ENCODE measurements at regions not wholly inside any gene's neighbourhood (a gene's known extent, or its start where the extent isn't known, plus 50 kb on each side); places are given as distances from the start of the nearest gene placed in this dataset.

DNA sequence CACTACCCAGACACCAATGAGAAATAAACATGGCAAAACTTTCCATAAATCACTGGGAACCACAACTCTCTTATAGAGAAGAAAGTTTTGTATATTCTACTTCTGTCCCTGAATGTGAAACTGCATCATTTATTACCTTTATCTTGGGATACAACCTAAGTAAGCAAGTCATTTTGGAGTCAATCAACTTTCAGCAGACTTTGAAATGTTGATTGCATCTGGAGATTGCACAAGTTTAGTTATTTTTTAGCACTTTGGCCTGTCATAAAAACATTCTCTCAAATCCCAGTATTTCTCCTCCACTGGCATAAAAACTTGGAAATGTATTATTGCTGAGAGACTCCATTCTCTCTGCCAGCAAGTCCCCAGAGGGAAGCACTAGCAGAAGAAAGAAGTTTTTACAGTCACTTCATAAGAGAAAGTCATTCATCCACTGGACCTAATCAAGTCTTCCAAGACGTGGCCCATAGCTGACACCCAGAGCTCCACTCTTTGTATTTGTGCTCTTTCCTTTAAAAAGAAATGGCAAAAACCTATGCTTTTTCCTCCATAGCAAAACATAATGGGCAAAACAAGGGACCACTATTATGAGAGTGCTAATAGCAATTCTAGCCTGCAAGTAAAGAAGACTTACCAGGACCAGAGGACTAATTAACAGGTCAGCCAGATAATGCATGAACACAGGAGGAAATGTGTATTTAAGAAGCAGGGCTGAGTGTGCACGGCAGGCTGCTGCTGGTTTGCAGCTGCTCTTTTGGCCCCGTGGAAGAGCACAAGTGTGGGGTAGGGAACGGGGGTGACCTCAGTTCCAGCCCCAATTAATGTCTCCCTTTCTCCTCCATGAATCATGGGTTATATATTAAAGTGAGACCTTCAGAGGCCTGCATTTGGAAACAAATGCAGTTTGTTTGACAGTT, 171.5 kb downstream of the INO80D start:
- FAIRE-seq (no peak), DNase-seq (peak in 1 of 5 donors; percentile 44)
- TF ChIP-seq, protein P1, sequence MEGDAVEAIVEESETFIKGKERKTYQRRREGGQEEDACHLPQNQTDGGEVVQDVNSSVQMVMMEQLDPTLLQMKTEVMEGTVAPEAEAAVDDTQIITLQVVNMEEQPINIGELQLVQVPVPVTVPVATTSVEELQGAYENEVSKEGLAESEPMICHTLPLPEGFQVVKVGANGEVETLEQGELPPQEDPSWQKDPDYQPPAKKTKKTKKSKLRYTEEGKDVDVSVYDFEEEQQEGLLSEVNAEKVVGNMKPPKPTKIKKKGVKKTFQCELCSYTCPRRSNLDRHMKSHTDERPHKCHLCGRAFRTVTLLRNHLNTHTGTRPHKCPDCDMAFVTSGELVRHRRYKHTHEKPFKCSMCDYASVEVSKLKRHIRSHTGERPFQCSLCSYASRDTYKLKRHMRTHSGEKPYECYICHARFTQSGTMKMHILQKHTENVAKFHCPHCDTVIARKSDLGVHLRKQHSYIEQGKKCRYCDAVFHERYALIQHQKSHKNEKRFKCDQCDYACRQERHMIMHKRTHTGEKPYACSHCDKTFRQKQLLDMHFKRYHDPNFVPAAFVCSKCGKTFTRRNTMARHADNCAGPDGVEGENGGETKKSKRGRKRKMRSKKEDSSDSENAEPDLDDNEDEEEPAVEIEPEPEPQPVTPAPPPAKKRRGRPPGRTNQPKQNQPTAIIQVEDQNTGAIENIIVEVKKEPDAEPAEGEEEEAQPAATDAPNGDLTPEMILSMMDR (IDR thresholded peaks at IDR 0.05; ENCODE audit: borderline replicate concordance, extremely low read depth, insufficient read depth), result no peak
- H3K36me3 ChIP-seq (ENCODE audit: control insufficient read depth in 2 of 3, insufficient read depth in 3 of 3, low read length in 3 of 3), result no peaks in the 10 kb centered on the region
- no peak overlapping the region for H3K27ac ChIP-seq (ENCODE audit: low read depth in 2 of 2, low read length in 2 of 2)
- H3K27me3 ChIP-seq (ENCODE audit: control insufficient read depth, insufficient read depth, low read length), result no peaks in the 10 kb centered on the region
- no peak overlapping the region for H3K4me3 ChIP-seq (ENCODE audit: low read length in 3 of 3)
- intact Hi-C loops (cut with DNase I), result no loop called here
- H3K4me1 ChIP-seq (ENCODE audit: control insufficient read depth in 2 of 3, insufficient read depth in 2 of 3, low read depth in 1 of 3, low read length in 3 of 3), result peaks cover 0 to 5% (median 0%) of the 10 kb centered on the region in 3 donors
- H3K9ac ChIP-seq (ENCODE audit: low read length in 3 of 3), result no peak overlapping the region
- no peaks in the 10 kb centered on the region for H3K9me3 ChIP-seq (ENCODE audit: control insufficient read depth in 2 of 3, insufficient read depth in 1 of 3, low read length in 3 of 3)

DNA sequence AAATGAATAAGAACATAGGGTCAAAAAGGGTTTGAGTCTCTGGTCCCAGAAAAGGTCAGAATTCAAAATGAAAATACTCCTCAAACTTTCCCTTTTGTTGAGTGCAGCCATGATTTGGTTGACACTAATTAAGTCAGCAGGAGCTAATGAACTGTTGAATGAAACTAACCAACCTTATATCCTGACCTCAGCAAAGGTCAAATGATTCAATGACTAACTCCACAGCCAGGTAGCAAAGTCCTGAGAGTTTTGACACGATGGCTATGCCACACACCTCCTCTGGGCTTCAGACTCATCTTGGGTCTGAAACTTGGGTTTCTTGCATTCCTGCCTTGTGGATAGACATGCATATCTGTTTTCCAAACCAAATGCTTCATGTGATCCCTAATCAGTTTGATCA, 172.3 kb downstream of the INO80D start:
- intact Hi-C loops (cut with DNase I), result no loop called here
- no peak overlapping the region for H3K9ac ChIP-seq (ENCODE audit: low read length in 3 of 3)
- FAIRE-seq, result no peak
- no peak overlapping the region for H3K27ac ChIP-seq (ENCODE audit: low read depth in 2 of 2, low read length in 2 of 2)
- TF ChIP-seq, protein P1 (IDR thresholded peaks at IDR 0.05; ENCODE audit: borderline replicate concordance, extremely low read depth, insufficient read depth), result no peak
- H3K9me3 ChIP-seq (ENCODE audit: control insufficient read depth in 2 of 3, insufficient read depth in 1 of 3, low read length in 3 of 3), result no peaks in the 10 kb centered on the region
- no peak for DNase-seq
- H3K36me3 ChIP-seq (ENCODE audit: control insufficient read depth in 2 of 3, insufficient read depth in 3 of 3, low read length in 3 of 3), result no peaks in the 10 kb centered on the region
- H3K27me3 ChIP-seq (ENCODE audit: control insufficient read depth, insufficient read depth, low read length), result no peaks in the 10 kb centered on the region
- H3K4me3 ChIP-seq (ENCODE audit: low read length in 3 of 3), result no peak overlapping the region
- peaks cover 0 to 5% (median 0%) of the 10 kb centered on the region in 3 donors for H3K4me1 ChIP-seq (ENCODE audit: control insufficient read depth in 2 of 3, insufficient read depth in 2 of 3, low read depth in 1 of 3, low read length in 3 of 3)

DNA sequence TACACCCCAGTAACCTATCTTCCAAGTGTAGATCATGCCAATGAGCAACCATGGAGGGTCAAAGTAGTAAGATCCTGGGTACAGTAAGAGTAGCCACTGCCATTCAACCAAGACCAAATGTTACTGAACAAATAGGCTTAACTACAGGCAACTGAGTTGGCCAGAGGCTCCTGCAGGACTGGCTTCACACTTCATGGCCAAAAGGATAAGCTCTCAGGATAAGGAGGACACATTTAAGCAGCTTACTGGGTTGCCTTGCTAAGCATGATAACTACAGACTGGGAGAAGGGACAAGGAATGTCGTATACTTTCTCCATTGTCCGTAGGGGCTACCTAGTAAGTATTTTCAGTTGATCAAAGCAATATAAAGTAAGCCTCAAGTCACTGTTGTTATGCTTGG, 174.7 kb downstream of the INO80D start:
- intact Hi-C loops (cut with DNase I), result no loop called here
- H3K27me3 ChIP-seq (ENCODE audit: control insufficient read depth, insufficient read depth, low read length), result no peaks in the 10 kb centered on the region
- H3K4me3 ChIP-seq (ENCODE audit: low read length in 3 of 3), result no peak overlapping the region
- H3K9me3 ChIP-seq (ENCODE audit: control insufficient read depth in 2 of 3, insufficient read depth in 1 of 3, low read length in 3 of 3), result no peaks in the 10 kb centered on the region
- DNase-seq (no peak), FAIRE-seq (no peak)
- no peak overlapping the region for H3K27ac ChIP-seq (ENCODE audit: low read depth in 2 of 2, low read length in 2 of 2)
- TF ChIP-seq, protein P1 (IDR thresholded peaks at IDR 0.05; ENCODE audit: borderline replicate concordance, extremely low read depth, insufficient read depth), result no peak
- H3K4me1 ChIP-seq (ENCODE audit: control insufficient read depth in 2 of 3, insufficient read depth in 2 of 3, low read depth in 1 of 3, low read length in 3 of 3), result peaks cover 0 to 5% (median 0%) of the 10 kb centered on the region in 3 donors
- H3K36me3 ChIP-seq (ENCODE audit: control insufficient read depth in 2 of 3, insufficient read depth in 3 of 3, low read length in 3 of 3), result no peaks in the 10 kb centered on the region
- H3K9ac ChIP-seq (ENCODE audit: low read length in 3 of 3), result no peak overlapping the region
